ENCODE measurements at regions not wholly inside any gene's neighbourhood (a gene's known extent, or its start where the extent isn't known, plus 50 kb on each side); places are given as distances from the start of the nearest gene placed in this dataset.

DNA sequence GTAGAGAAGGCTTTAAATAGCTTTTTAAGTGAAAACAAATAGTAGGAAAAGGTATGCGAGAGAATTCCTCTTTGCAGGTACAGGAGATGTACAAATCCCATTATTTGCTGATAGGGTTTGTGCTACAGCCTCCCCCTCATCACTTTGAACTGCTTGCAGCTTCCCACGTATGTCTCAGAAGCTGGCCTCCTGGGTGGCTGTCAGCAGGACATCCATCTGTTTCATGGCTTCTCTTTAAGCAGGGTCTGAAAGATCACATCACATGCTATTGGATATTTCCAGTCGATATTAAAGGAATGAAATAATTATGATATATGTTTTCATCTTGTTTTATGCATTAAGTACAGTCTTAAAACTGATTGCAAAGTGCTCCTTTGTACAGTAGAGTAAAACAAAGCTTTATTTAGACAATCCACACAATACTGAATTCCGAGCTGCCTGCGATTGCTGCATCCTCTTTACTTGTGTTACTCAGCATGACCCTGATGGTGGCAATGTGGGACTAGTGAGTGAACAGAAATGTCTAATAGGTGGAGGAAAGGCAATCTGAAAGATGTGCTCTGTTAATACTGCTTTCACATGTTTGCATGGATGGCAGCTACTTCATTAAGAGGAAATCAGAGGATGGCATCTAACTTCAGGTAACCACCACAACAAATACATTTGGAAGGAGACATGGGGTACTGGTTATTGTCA is 930.6 kb upstream of the SEMA6D start:
- Histone ChIP-seq H3K4me3 (ENCODE audit: low read depth in 1 of 5, low read length in 5 of 5) (no peak overlapping the region), H3K27me3 (ENCODE audit: control insufficient read depth in 5 of 5, insufficient read depth in 4 of 5, low read length in 5 of 5) (no peaks in the 10 kb centered on the region), H3K9ac (ENCODE audit: low read length in 5 of 5) (no peak overlapping the region), H3K36me3 (ENCODE audit: control insufficient read depth in 5 of 5, insufficient read depth in 5 of 5, low read length in 5 of 5) (no peaks in the 10 kb centered on the region), H3K9me3 (ENCODE audit: control insufficient read depth in 5 of 5, low read length in 5 of 5) (no peaks in the 10 kb centered on the region), H3K4me1 (ENCODE audit: control insufficient read depth in 5 of 5, insufficient read depth in 5 of 5, low read length in 5 of 5) (no peaks in the 10 kb centered on the region), H3K27ac (ENCODE audit: low read depth, low read length) (no peak overlapping the region)

DNA sequence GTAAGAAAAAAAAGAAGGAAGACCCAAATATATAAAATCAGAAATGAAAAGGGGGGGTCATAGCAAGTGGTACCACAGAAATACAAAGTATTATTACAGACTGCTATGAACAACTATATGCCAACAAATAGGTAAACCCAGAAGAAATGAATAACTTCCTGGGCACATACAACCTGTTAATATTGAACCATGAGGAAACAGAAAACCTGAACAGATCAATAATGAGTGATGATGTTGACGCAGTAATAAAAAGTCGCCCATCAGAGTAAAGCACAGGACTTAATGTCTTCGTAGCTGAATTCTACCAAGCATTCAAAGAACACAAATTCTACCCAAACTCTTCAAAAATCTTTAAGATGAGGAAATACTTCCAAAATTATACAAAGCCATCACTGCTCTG is 921.6 kb upstream of the SEMA6D start:
- Histone ChIP-seq H3K9ac (ENCODE audit: low read length in 5 of 5) (no peak overlapping the region), H3K27me3 (ENCODE audit: control insufficient read depth in 5 of 5, insufficient read depth in 4 of 5, low read length in 5 of 5) (no peaks in the 10 kb centered on the region), H3K27ac (ENCODE audit: low read depth, low read length) (no peak overlapping the region), H3K4me3 (ENCODE audit: low read depth in 1 of 5, low read length in 5 of 5) (no peak overlapping the region), H3K9me3 (ENCODE audit: control insufficient read depth in 5 of 5, low read length in 5 of 5) (peaks cover 0 to 3% (median 0%) of the 10 kb centered on the region in 5 donors), H3K4me1 (ENCODE audit: control insufficient read depth in 5 of 5, insufficient read depth in 5 of 5, low read length in 5 of 5) (no peaks in the 10 kb centered on the region), H3K36me3 (ENCODE audit: control insufficient read depth in 5 of 5, insufficient read depth in 5 of 5, low read length in 5 of 5) (no peaks in the 10 kb centered on the region)

DNA sequence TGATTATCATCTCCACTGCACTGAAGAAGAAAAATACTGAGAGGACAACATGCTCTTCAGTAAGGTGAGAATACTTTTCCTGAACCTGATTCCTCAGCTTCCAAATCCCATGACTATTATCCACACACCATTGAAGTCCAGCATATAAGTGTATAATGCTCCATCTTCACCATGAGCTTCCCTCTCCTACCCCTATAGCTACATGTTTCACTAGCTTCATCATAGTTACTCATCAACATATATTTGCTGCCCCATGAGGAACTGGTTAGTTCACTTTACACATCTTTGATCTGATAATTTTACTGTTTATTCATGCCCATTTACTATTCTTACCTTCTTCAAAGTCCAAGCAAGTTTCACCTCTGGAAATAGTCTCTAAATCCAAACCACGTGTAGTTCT is 908.5 kb upstream of the SEMA6D start:
- H3K4me3 ChIP-seq (ENCODE audit: low read depth in 1 of 5, low read length in 5 of 5): no peak overlapping the region
- H3K9ac ChIP-seq (ENCODE audit: low read length in 5 of 5): no peak overlapping the region
- no peaks in the 10 kb centered on the region for H3K27me3 ChIP-seq (ENCODE audit: control insufficient read depth in 5 of 5, insufficient read depth in 4 of 5, low read length in 5 of 5)
- H3K4me1 ChIP-seq (ENCODE audit: control insufficient read depth in 5 of 5, insufficient read depth in 5 of 5, low read length in 5 of 5): no peaks in the 10 kb centered on the region
- H3K27ac ChIP-seq (ENCODE audit: low read depth, low read length): no peak overlapping the region
- H3K9me3 ChIP-seq (ENCODE audit: control insufficient read depth in 5 of 5, low read length in 5 of 5): no peaks in the 10 kb centered on the region
- no peaks in the 10 kb centered on the region for H3K36me3 ChIP-seq (ENCODE audit: control insufficient read depth in 5 of 5, insufficient read depth in 5 of 5, low read length in 5 of 5)

DNA sequence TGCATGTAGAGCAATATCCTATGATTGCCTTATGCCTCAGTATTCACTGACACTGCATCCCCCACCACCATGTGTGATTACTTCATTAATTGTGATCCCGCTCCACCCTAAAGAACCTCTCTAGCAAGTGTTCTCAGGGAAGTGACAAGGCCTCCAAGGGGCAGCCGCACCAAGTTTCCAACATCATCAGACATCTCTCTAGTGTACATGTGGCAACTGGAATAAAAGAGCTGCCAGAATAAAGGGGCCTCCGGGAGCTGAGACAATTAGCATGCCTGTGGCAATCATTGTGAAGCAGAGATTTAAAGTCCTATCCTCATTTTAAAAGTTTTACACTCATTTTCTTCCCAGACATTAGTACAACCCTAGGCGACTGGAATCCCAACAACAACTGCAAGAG is 902.1 kb upstream of the SEMA6D start:
- H3K27ac ChIP-seq (ENCODE audit: low read depth, low read length): no peak overlapping the region

DNA sequence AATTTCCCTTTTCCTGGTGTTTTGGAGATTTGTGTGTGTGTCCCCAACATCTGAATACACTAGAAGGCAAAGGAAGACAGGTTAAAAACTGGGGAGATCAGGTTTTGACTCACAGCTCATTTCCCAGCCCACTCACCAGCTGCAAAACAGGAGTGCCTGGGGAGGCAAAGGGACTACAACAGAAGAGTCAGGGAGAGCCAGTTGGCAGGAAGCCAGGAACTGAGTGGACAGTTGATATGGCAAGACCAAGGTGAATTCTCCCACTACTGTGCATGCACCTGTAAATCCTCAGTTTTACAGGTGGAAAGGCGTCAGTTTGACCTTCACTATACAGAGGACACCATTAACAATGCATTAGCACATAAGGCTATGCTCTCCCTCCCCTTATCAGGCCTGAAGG is 901.5 kb upstream of the SEMA6D start:
- Histone ChIP-seq H3K9me3 (ENCODE audit: control insufficient read depth in 5 of 5, low read length in 5 of 5) (no peaks in the 10 kb centered on the region), H3K4me1 (ENCODE audit: control insufficient read depth in 5 of 5, insufficient read depth in 5 of 5, low read length in 5 of 5) (no peaks in the 10 kb centered on the region), H3K4me3 (ENCODE audit: low read depth in 1 of 5, low read length in 5 of 5) (no peak overlapping the region), H3K27me3 (ENCODE audit: control insufficient read depth in 5 of 5, insufficient read depth in 4 of 5, low read length in 5 of 5) (no peaks in the 10 kb centered on the region), H3K36me3 (ENCODE audit: control insufficient read depth in 5 of 5, insufficient read depth in 5 of 5, low read length in 5 of 5) (no peaks in the 10 kb centered on the region), H3K27ac (ENCODE audit: low read depth, low read length) (no peak overlapping the region), H3K9ac (ENCODE audit: low read length in 5 of 5) (no peak overlapping the region)

More for the DNA sequence above, 902.1 kb upstream of the SEMA6D start:
- H3K36me3 ChIP-seq (ENCODE audit: control insufficient read depth in 5 of 5, insufficient read depth in 5 of 5, low read length in 5 of 5): no peaks in the 10 kb centered on the region
- H3K4me3 ChIP-seq (ENCODE audit: low read depth in 1 of 5, low read length in 5 of 5): no peak overlapping the region
- no peaks in the 10 kb centered on the region for H3K9me3 ChIP-seq (ENCODE audit: control insufficient read depth in 5 of 5, low read length in 5 of 5)
- no peaks in the 10 kb centered on the region for H3K27me3 ChIP-seq (ENCODE audit: control insufficient read depth in 5 of 5, insufficient read depth in 4 of 5, low read length in 5 of 5)
- no peaks in the 10 kb centered on the region for H3K4me1 ChIP-seq (ENCODE audit: control insufficient read depth in 5 of 5, insufficient read depth in 5 of 5, low read length in 5 of 5)
- no peak overlapping the region for H3K9ac ChIP-seq (ENCODE audit: low read length in 5 of 5)

DNA sequence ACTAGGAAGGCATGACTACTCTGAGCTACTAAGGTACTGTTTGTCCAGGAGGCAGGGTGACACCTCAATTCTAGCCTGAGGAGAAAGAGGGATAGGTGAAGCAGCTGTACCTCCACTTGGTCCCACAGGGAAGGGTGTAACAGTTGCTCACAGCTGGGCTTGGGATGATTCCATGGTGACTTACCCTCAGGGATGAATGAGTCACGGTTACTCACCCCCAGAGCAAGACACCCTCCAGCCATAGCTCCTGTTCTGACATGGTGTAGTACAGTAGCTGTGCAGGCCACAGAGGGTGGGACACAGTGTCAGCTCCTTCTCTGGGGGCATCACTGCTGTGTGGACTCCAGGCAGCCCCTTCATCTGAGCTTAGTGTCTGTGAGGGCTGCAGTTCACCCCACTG is 868.6 kb upstream of the SEMA6D start:
- Histone ChIP-seq H3K9ac (ENCODE audit: low read length in 5 of 5) (no peak overlapping the region), H3K27me3 (ENCODE audit: control insufficient read depth in 5 of 5, insufficient read depth in 4 of 5, low read length in 5 of 5) (no peaks in the 10 kb centered on the region), H3K36me3 (ENCODE audit: control insufficient read depth in 5 of 5, insufficient read depth in 5 of 5, low read length in 5 of 5) (no peaks in the 10 kb centered on the region), H3K9me3 (ENCODE audit: control insufficient read depth in 5 of 5, low read length in 5 of 5) (peaks cover 0 to 10% (median 0%) of the 10 kb centered on the region in 5 donors), H3K4me3 (ENCODE audit: low read depth in 1 of 5, low read length in 5 of 5) (no peak overlapping the region), H3K4me1 (ENCODE audit: control insufficient read depth in 5 of 5, insufficient read depth in 5 of 5, low read length in 5 of 5) (no peaks in the 10 kb centered on the region), H3K27ac (ENCODE audit: low read depth, low read length) (no peak overlapping the region)

DNA sequence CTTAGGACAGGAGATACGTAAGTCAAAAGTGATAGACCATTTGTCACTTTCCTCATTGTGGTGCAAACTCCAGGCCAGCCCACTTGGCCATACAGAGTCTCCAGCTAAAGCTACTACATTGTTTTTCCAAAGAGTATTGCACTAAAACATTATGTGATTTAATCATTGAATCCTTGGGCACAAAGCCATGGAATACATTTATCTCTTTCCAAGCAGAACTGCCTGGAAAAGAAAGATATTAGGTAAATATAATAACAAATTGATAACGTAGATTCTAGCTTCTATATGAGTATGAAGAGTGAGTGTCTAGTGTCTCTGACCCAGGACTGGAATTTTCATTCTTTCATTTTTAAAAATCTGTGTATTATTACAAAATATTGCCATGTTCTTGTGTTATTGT is 863.7 kb upstream of the SEMA6D start:
- no peaks in the 10 kb centered on the region for H3K36me3 ChIP-seq (ENCODE audit: control insufficient read depth in 5 of 5, insufficient read depth in 5 of 5, low read length in 5 of 5)
- H3K9ac ChIP-seq (ENCODE audit: low read length in 5 of 5): no peak overlapping the region
- H3K27ac ChIP-seq (ENCODE audit: low read depth, low read length): no peak overlapping the region
- no peaks in the 10 kb centered on the region for H3K4me1 ChIP-seq (ENCODE audit: control insufficient read depth in 5 of 5, insufficient read depth in 5 of 5, low read length in 5 of 5)
- no peaks in the 10 kb centered on the region for H3K27me3 ChIP-seq (ENCODE audit: control insufficient read depth in 5 of 5, insufficient read depth in 4 of 5, low read length in 5 of 5)
- no peak overlapping the region for H3K4me3 ChIP-seq (ENCODE audit: low read depth in 1 of 5, low read length in 5 of 5)
- peaks cover 0 to 2% (median 0%) of the 10 kb centered on the region in 5 donors for H3K9me3 ChIP-seq (ENCODE audit: control insufficient read depth in 5 of 5, low read length in 5 of 5)

DNA sequence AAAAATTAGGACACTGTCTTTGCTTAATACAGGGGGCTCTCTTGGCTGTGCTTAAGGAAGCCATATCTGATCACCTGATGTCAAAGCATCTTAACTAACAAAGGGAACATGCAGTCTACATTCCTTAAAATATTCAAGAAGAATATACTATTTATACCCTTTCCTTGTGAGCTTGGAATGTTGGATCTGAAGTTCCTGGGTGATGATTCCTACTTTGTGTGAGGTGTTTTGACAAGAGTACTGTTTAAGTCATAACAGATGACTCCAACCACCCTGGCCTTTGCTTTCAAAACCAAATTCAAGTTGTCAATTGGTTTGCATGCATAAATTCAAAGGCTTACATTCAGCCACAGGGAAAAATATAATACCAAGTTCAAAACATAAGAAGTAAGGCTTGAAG is 862.7 kb upstream of the SEMA6D start:
- no peaks in the 10 kb centered on the region for H3K27me3 ChIP-seq (ENCODE audit: control insufficient read depth in 5 of 5, insufficient read depth in 4 of 5, low read length in 5 of 5)
- H3K4me3 ChIP-seq (ENCODE audit: low read depth in 1 of 5, low read length in 5 of 5): no peak overlapping the region
- no peaks in the 10 kb centered on the region for H3K9me3 ChIP-seq (ENCODE audit: control insufficient read depth in 5 of 5, low read length in 5 of 5)
- H3K36me3 ChIP-seq (ENCODE audit: control insufficient read depth in 5 of 5, insufficient read depth in 5 of 5, low read length in 5 of 5): no peaks in the 10 kb centered on the region
- no peaks in the 10 kb centered on the region for H3K4me1 ChIP-seq (ENCODE audit: control insufficient read depth in 5 of 5, insufficient read depth in 5 of 5, low read length in 5 of 5)
- no peak overlapping the region for H3K9ac ChIP-seq (ENCODE audit: low read length in 5 of 5)
- H3K27ac ChIP-seq (ENCODE audit: low read depth, low read length): no peak overlapping the region

DNA sequence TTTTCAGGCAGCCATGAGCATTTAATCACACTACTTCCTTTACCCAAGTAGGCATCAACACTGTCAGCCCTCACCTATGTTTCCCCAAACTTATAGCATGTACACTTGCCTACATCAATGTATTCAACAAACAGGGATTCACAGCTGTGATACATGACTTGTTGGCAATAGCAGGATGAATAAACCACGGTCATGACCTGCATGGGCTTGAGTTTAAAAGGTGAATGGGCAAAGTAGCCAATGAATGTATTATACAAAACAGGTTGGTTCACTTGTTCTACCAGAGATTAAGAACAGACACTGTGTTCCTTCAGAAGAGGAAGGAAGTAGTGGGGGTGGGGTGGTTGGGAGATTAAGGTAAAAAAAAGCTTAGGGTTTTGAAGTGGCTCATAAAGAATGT is 861.9 kb upstream of the SEMA6D start:
- Histone ChIP-seq H3K4me1 (ENCODE audit: control insufficient read depth in 5 of 5, insufficient read depth in 5 of 5, low read length in 5 of 5) (no peaks in the 10 kb centered on the region), H3K36me3 (ENCODE audit: control insufficient read depth in 5 of 5, insufficient read depth in 5 of 5, low read length in 5 of 5) (no peaks in the 10 kb centered on the region)

DNA sequence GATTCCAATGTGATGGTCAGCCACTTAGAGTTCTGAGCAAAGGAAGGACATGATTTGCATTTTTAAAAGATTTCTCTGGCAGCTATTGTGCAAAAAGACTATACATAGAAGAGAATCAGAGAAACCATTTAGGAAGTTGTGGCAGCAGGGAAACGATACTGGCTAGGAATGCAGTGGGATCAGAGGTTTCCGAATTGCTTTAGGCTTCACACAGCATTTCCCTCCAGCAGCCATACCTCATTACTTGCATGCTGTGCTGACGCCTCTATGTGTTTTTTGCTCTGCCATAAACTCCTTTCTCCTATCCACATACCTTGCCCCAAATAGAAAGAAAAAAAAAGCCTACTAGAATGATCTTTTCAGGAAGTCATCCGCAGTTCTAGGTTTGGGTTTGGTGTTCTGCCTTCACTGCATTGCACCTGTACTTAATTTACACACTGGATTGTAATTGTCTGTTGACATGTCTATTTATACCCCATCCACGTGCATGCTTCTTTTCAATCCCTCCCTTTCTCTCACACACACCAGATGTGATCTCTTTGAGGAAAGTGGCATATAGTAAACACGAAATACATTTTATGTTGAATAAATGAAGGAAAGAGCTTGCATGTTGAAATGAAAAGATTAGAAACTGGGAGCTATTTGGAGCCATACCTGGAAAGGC is 860.3 kb upstream of the SEMA6D start:
- H3K4me3 ChIP-seq (ENCODE audit: low read depth in 1 of 5, low read length in 5 of 5): no peak overlapping the region
- no peaks in the 10 kb centered on the region for H3K9me3 ChIP-seq (ENCODE audit: control insufficient read depth in 5 of 5, low read length in 5 of 5)
- H3K36me3 ChIP-seq (ENCODE audit: control insufficient read depth in 5 of 5, insufficient read depth in 5 of 5, low read length in 5 of 5): no peaks in the 10 kb centered on the region
- H3K27me3 ChIP-seq (ENCODE audit: control insufficient read depth in 5 of 5, insufficient read depth in 4 of 5, low read length in 5 of 5): no peaks in the 10 kb centered on the region
- H3K4me1 ChIP-seq (ENCODE audit: control insufficient read depth in 5 of 5, insufficient read depth in 5 of 5, low read length in 5 of 5): no peaks in the 10 kb centered on the region
- H3K27ac ChIP-seq (ENCODE audit: low read depth, low read length): no peak overlapping the region
- no peak overlapping the region for H3K9ac ChIP-seq (ENCODE audit: low read length in 5 of 5)

More for the DNA sequence above, 861.9 kb upstream of the SEMA6D start:
- no peaks in the 10 kb centered on the region for H3K27me3 ChIP-seq (ENCODE audit: control insufficient read depth in 5 of 5, insufficient read depth in 4 of 5, low read length in 5 of 5)
- no peak overlapping the region for H3K4me3 ChIP-seq (ENCODE audit: low read depth in 1 of 5, low read length in 5 of 5)
- no peaks in the 10 kb centered on the region for H3K9me3 ChIP-seq (ENCODE audit: control insufficient read depth in 5 of 5, low read length in 5 of 5)
- no peak overlapping the region for H3K27ac ChIP-seq (ENCODE audit: low read depth, low read length)
- no peak overlapping the region for H3K9ac ChIP-seq (ENCODE audit: low read length in 5 of 5)

Measured in subcutaneous abdominal adipose tissue (tissue), 5 donors.